A673 (cell line): ENCODE measurements at regions not wholly inside any gene's neighbourhood (a gene's known extent, or its start where the extent isn't known, plus 50 kb on each side); places are given as distances from the start of the nearest gene placed in this dataset.

Experiments
- EZH2 ChIP-seq: fragments of 200-600 bp; sonication (generic); IDR thresholded peaks from 2 replicates; pipeline ENCODE4 v1.6.1; 2017; ENCODE audit warnings: borderline replicate concordance, low read depth, mild to moderate bottlenecking, mixed read lengths, antibody characterized with exemption, low read length; ENCODE audit not compliant: poor library complexity, severe bottlenecking
- TF ChIP-seq, protein P1 (sequence below): fragments of 300-800, 200-600 bp; sonication (generic); conservative IDR thresholded peaks from 2 replicates; pipeline ENCODE4 v1.5.1; 2017; ENCODE audit warnings: low read depth, mild to moderate bottlenecking, antibody characterized with exemption, low read length, moderate library complexity, mixed read lengths

GRCh38 chr7:41007351-41007751 is 695.5 kb downstream of the INHBA start:
- TF ChIP-seq, protein P1, sequence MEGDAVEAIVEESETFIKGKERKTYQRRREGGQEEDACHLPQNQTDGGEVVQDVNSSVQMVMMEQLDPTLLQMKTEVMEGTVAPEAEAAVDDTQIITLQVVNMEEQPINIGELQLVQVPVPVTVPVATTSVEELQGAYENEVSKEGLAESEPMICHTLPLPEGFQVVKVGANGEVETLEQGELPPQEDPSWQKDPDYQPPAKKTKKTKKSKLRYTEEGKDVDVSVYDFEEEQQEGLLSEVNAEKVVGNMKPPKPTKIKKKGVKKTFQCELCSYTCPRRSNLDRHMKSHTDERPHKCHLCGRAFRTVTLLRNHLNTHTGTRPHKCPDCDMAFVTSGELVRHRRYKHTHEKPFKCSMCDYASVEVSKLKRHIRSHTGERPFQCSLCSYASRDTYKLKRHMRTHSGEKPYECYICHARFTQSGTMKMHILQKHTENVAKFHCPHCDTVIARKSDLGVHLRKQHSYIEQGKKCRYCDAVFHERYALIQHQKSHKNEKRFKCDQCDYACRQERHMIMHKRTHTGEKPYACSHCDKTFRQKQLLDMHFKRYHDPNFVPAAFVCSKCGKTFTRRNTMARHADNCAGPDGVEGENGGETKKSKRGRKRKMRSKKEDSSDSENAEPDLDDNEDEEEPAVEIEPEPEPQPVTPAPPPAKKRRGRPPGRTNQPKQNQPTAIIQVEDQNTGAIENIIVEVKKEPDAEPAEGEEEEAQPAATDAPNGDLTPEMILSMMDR: no peak
- TF ChIP-seq EZH2: no peak
